ENCODE measurements at regions not wholly inside any gene's neighbourhood (a gene's known extent, or its start where the extent isn't known, plus 50 kb on each side); places are given as distances from the start of the nearest gene placed in this dataset.

GRCh38 chr16:64736857-64737256 lies 385.0 kb downstream of the CDH11 start:
- H3K9me3 ChIP-seq: no peaks in the 10 kb centered on the region
- ChIA-PET POLR2A (no interaction called here), CTCF (no interaction called here)
- intact Hi-C loops (cut with micrococcal nuclease; ENCODE audit: unreplicated experiment): no loop called here
- Mint-ChIP-seq H3K36me3 (ENCODE audit: insufficient read depth, unreplicated experiment) (no peaks in the 10 kb centered on the region), H3K4me1 (ENCODE audit: low read depth, unreplicated experiment) (no peaks in the 10 kb centered on the region), H3K27ac (ENCODE audit: unreplicated experiment) (no peak overlapping the region), H3K27me3 (ENCODE audit: insufficient read depth, unreplicated experiment) (peaks cover 3% of the 10 kb centered on the region), H3K4me3 (ENCODE audit: unreplicated experiment) (no peak overlapping the region), H3K9me3 (ENCODE audit: unreplicated experiment) (no peaks in the 10 kb centered on the region)
- H3K4me3 ChIP-seq (ENCODE audit: low read depth, low read length): no peak overlapping the region
- BruUV-seq (replicated peaks): no TSS peak
- H3K4me1 ChIP-seq: no peaks in the 10 kb centered on the region
- H3K36me3 ChIP-seq (ENCODE audit: control insufficient read depth, insufficient read depth, low read length): no peaks in the 10 kb centered on the region
- no peak for TF ChIP-seq CTCF (IDR thresholded peaks at IDR 0.05; ENCODE audit: insufficient read depth in 1 of 2, low read depth in 1 of 2, low read length in 1 of 2, severe bottlenecking in 1 of 2, unreplicated experiment in 1 of 2)
- no peak for DNase-seq
- H3K27me3 ChIP-seq (replicated peaks; ENCODE audit: control insufficient read depth, insufficient read depth, low read length): no peaks in the 10 kb centered on the region

- TF ChIP-seq CTCF (IDR thresholded peaks at IDR 0.05; ENCODE audit: insufficient read depth in 1 of 2, low read depth in 1 of 2, low read length in 1 of 2, severe bottlenecking in 1 of 2, unreplicated experiment in 1 of 2): no peak
- Mint-ChIP-seq H3K4me1 (ENCODE audit: low read depth, unreplicated experiment) (no peaks in the 10 kb centered on the region), H3K27me3 (ENCODE audit: insufficient read depth, unreplicated experiment) (peaks cover 3% of the 10 kb centered on the region), H3K27ac (ENCODE audit: unreplicated experiment) (no peak overlapping the region), H3K36me3 (ENCODE audit: insufficient read depth, unreplicated experiment) (no peaks in the 10 kb centered on the region), H3K4me3 (ENCODE audit: unreplicated experiment) (no peak overlapping the region), H3K9me3 (ENCODE audit: unreplicated experiment) (no peaks in the 10 kb centered on the region)
- CTCF ChIA-PET: no interaction called here
- H3K9me3 ChIP-seq: no peaks in the 10 kb centered on the region
- BruUV-seq (replicated peaks): no TSS peak
- no peaks in the 10 kb centered on the region for H3K36me3 ChIP-seq (ENCODE audit: control insufficient read depth, insufficient read depth, low read length)
- DNase-seq: no peak
- H3K4me3 ChIP-seq (ENCODE audit: low read depth, low read length): no peak overlapping the region
- intact Hi-C loops (cut with micrococcal nuclease; ENCODE audit: unreplicated experiment): no loop called here
- H3K27me3 ChIP-seq (replicated peaks; ENCODE audit: control insufficient read depth, insufficient read depth, low read length): no peaks in the 10 kb centered on the region
- POLR2A ChIA-PET: no interaction called here
- H3K4me1 ChIP-seq: no peaks in the 10 kb centered on the region
These were observed 390.0 kb downstream of the CDH11 start for GRCh38 chr16:64731891-64732290.

DNA sequence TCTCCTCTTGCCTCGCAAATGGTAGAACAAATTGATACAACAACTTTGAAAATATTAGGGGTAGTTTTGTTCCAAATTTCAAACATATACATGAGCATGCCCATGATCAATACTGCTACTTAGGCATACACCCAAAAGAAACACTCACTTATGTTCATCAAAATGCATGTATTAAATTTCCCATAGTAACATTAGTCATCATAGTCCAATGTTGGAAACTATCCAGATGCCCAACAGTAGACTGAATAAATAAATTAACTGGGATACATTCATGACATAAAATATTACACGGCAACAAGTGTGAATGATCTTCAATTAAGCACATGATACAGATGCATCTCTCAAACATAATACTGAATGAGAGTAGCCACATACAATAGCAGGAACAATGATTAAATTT lies 391.6 kb downstream of the CDH11 start:
- Histone ChIP-seq H3K27me3 (replicated peaks; ENCODE audit: control insufficient read depth, insufficient read depth, low read length) (no peaks in the 10 kb centered on the region), H3K9me3 (no peaks in the 10 kb centered on the region), H3K36me3 (ENCODE audit: control insufficient read depth, insufficient read depth, low read length) (no peaks in the 10 kb centered on the region), H3K4me3 (ENCODE audit: low read depth, low read length) (no peak overlapping the region), H3K4me1 (no peaks in the 10 kb centered on the region)
- intact Hi-C loops (cut with micrococcal nuclease; ENCODE audit: unreplicated experiment): no loop called here
- DNase-seq: no peak
- Mint-ChIP-seq H3K4me3 (ENCODE audit: unreplicated experiment) (no peak overlapping the region), H3K36me3 (ENCODE audit: insufficient read depth, unreplicated experiment) (no peaks in the 10 kb centered on the region), H3K27me3 (ENCODE audit: insufficient read depth, unreplicated experiment) (peaks cover 3% of the 10 kb centered on the region), H3K4me1 (ENCODE audit: low read depth, unreplicated experiment) (no peaks in the 10 kb centered on the region), H3K27ac (ENCODE audit: unreplicated experiment) (no peak overlapping the region), H3K9me3 (ENCODE audit: unreplicated experiment) (no peaks in the 10 kb centered on the region)
- no peak for TF ChIP-seq CTCF (IDR thresholded peaks at IDR 0.05; ENCODE audit: insufficient read depth in 1 of 2, low read depth in 1 of 2, low read length in 1 of 2, severe bottlenecking in 1 of 2, unreplicated experiment in 1 of 2)
- no TSS peak for BruUV-seq (replicated peaks)
- ChIA-PET CTCF (no interaction called here), POLR2A (no interaction called here)
